ENCODE measurements at regions not wholly inside any gene's neighbourhood (a gene's known extent, or its start where the extent isn't known, plus 50 kb on each side); places are given as distances from the start of the nearest gene placed in this dataset.

- H3K9me3 ChIP-seq (replicated peaks; ENCODE audit: control insufficient read depth, low read depth, low read length): peaks cover 6% of the 10 kb centered on the region
- H3K4me1 ChIP-seq (ENCODE audit: control insufficient read depth, insufficient read depth, low read length): no peaks in the 10 kb centered on the region
- H3K4me3 ChIP-seq (ENCODE audit: low read length): no peak overlapping the region
- H3K27me3 ChIP-seq (ENCODE audit: control insufficient read depth, insufficient read depth, low read length): no peaks in the 10 kb centered on the region
- no CpG with 5 or more reads among the region's 3 CpGs for WGBS (ENCODE audit: insufficient coverage)
- H3K27ac ChIP-seq (ENCODE audit: low read length): no peak overlapping the region
- DNase-seq: no peak
- no peaks in the 10 kb centered on the region for H3K36me3 ChIP-seq (ENCODE audit: control insufficient read depth, insufficient read depth, low read length)
Observed at GRCh38 chr2:81290846-81291245, 986.3 kb upstream of the LRRTM1 start.

GRCh38 chr2:81283081-81283480 lies 978.5 kb upstream of the LRRTM1 start:
- peak; percentile 22 for DNase-seq

GRCh38 chr2:81282151-81282769 lies 977.7 kb upstream of the LRRTM1 start:
- H3K27ac ChIP-seq (ENCODE audit: low read length): no peak overlapping the region
- no CpG with 5 or more reads among the region's 2 CpGs for WGBS (ENCODE audit: insufficient coverage)
- no peaks in the 10 kb centered on the region for H3K27me3 ChIP-seq (ENCODE audit: control insufficient read depth, insufficient read depth, low read length)
- H3K9me3 ChIP-seq (replicated peaks; ENCODE audit: control insufficient read depth, low read depth, low read length): no peaks in the 10 kb centered on the region
- no peak overlapping the region for H3K4me3 ChIP-seq (ENCODE audit: low read length)
- no peaks in the 10 kb centered on the region for H3K36me3 ChIP-seq (ENCODE audit: control insufficient read depth, insufficient read depth, low read length)
- H3K4me1 ChIP-seq (ENCODE audit: control insufficient read depth, insufficient read depth, low read length): no peaks in the 10 kb centered on the region
- DNase-seq: no peak

More at GRCh38 chr2:81283081-81283480, 978.5 kb upstream of the LRRTM1 start:
- Histone ChIP-seq H3K27ac (ENCODE audit: low read length) (no peak overlapping the region), H3K4me3 (ENCODE audit: low read length) (no peak overlapping the region), H3K4me1 (ENCODE audit: control insufficient read depth, insufficient read depth, low read length) (no peaks in the 10 kb centered on the region), H3K36me3 (ENCODE audit: control insufficient read depth, insufficient read depth, low read length) (no peaks in the 10 kb centered on the region), H3K9me3 (replicated peaks; ENCODE audit: control insufficient read depth, low read depth, low read length) (no peaks in the 10 kb centered on the region), H3K27me3 (ENCODE audit: control insufficient read depth, insufficient read depth, low read length) (no peaks in the 10 kb centered on the region)
- no CpG with 5 or more reads among the region's 2 CpGs for WGBS (ENCODE audit: insufficient coverage)

- no peak for DNase-seq
- Histone ChIP-seq H3K9me3 (replicated peaks; ENCODE audit: control insufficient read depth, low read depth, low read length) (no peaks in the 10 kb centered on the region), H3K4me3 (ENCODE audit: low read length) (no peak overlapping the region), H3K27me3 (ENCODE audit: control insufficient read depth, insufficient read depth, low read length) (no peaks in the 10 kb centered on the region), H3K4me1 (ENCODE audit: control insufficient read depth, insufficient read depth, low read length) (no peaks in the 10 kb centered on the region), H3K36me3 (ENCODE audit: control insufficient read depth, insufficient read depth, low read length) (no peaks in the 10 kb centered on the region), H3K27ac (ENCODE audit: low read length) (no peak overlapping the region)
- no CpG with 5 or more reads among the region's 1 CpG for WGBS (ENCODE audit: insufficient coverage)
Observed at GRCh38 chr2:81276595-81276994, 972.0 kb upstream of the LRRTM1 start.

- DNase-seq: peak; percentile 4
- Histone ChIP-seq H3K36me3 (ENCODE audit: control insufficient read depth, insufficient read depth, low read length) (no peaks in the 10 kb centered on the region), H3K27ac (ENCODE audit: low read length) (no peak overlapping the region), H3K9me3 (replicated peaks; ENCODE audit: control insufficient read depth, low read depth, low read length) (no peaks in the 10 kb centered on the region), H3K4me3 (ENCODE audit: low read length) (no peak overlapping the region), H3K27me3 (ENCODE audit: control insufficient read depth, insufficient read depth, low read length) (no peaks in the 10 kb centered on the region), H3K4me1 (ENCODE audit: control insufficient read depth, insufficient read depth, low read length) (no peaks in the 10 kb centered on the region)
- no CpG with 5 or more reads among the region's 1 CpG for WGBS (ENCODE audit: insufficient coverage)
Observed at GRCh38 chr2:81266106-81266505, 961.6 kb upstream of the LRRTM1 start.

- no peak overlapping the region for H3K4me3 ChIP-seq (ENCODE audit: low read length)
- no peaks in the 10 kb centered on the region for H3K4me1 ChIP-seq (ENCODE audit: control insufficient read depth, insufficient read depth, low read length)
- no peaks in the 10 kb centered on the region for H3K36me3 ChIP-seq (ENCODE audit: control insufficient read depth, insufficient read depth, low read length)
- no peaks in the 10 kb centered on the region for H3K9me3 ChIP-seq (replicated peaks; ENCODE audit: control insufficient read depth, low read depth, low read length)
- H3K27ac ChIP-seq (ENCODE audit: low read length): no peak overlapping the region
- no peak for DNase-seq
- no peaks in the 10 kb centered on the region for H3K27me3 ChIP-seq (ENCODE audit: control insufficient read depth, insufficient read depth, low read length)
Observed at GRCh38 chr2:81263989-81264388, 959.4 kb upstream of the LRRTM1 start.

GRCh38 chr2:81260320-81260719 lies 955.8 kb upstream of the LRRTM1 start:
- H3K4me3 ChIP-seq (ENCODE audit: low read length): no peak overlapping the region
- H3K9me3 ChIP-seq (replicated peaks; ENCODE audit: control insufficient read depth, low read depth, low read length): no peaks in the 10 kb centered on the region
- WGBS (ENCODE audit: insufficient coverage): no CpG with 5 or more reads among the region's 1 CpG
- H3K4me1 ChIP-seq (ENCODE audit: control insufficient read depth, insufficient read depth, low read length): no peaks in the 10 kb centered on the region
- no peak overlapping the region for H3K27ac ChIP-seq (ENCODE audit: low read length)
- DNase-seq: no peak
- H3K27me3 ChIP-seq (ENCODE audit: control insufficient read depth, insufficient read depth, low read length): no peaks in the 10 kb centered on the region
- no peaks in the 10 kb centered on the region for H3K36me3 ChIP-seq (ENCODE audit: control insufficient read depth, insufficient read depth, low read length)

- Histone ChIP-seq H3K27ac (ENCODE audit: low read length) (no peak overlapping the region), H3K9me3 (replicated peaks; ENCODE audit: control insufficient read depth, low read depth, low read length) (no peaks in the 10 kb centered on the region), H3K27me3 (ENCODE audit: control insufficient read depth, insufficient read depth, low read length) (no peaks in the 10 kb centered on the region), H3K4me3 (ENCODE audit: low read length) (no peak overlapping the region), H3K36me3 (ENCODE audit: control insufficient read depth, insufficient read depth, low read length) (no peaks in the 10 kb centered on the region), H3K4me1 (ENCODE audit: control insufficient read depth, insufficient read depth, low read length) (no peaks in the 10 kb centered on the region)
- WGBS (ENCODE audit: insufficient coverage): 100% methylated on average over 1 of the region's 3 CpGs
- DNase-seq: no peak
Observed at GRCh38 chr2:81250270-81250669, 945.7 kb upstream of the LRRTM1 start.

GRCh38 chr2:81249152-81249551 lies 944.6 kb upstream of the LRRTM1 start:
- WGBS (ENCODE audit: insufficient coverage): no CpG with 5 or more reads among the region's 1 CpG
- DNase-seq: no peak
- Histone ChIP-seq H3K4me1 (ENCODE audit: control insufficient read depth, insufficient read depth, low read length) (no peaks in the 10 kb centered on the region), H3K36me3 (ENCODE audit: control insufficient read depth, insufficient read depth, low read length) (no peaks in the 10 kb centered on the region), H3K27ac (ENCODE audit: low read length) (no peak overlapping the region), H3K9me3 (replicated peaks; ENCODE audit: control insufficient read depth, low read depth, low read length) (no peaks in the 10 kb centered on the region), H3K4me3 (ENCODE audit: low read length) (no peak overlapping the region), H3K27me3 (ENCODE audit: control insufficient read depth, insufficient read depth, low read length) (no peaks in the 10 kb centered on the region)

- H3K27ac ChIP-seq (ENCODE audit: low read length): no peak overlapping the region
- H3K4me1 ChIP-seq (ENCODE audit: control insufficient read depth, insufficient read depth, low read length): no peaks in the 10 kb centered on the region
- H3K27me3 ChIP-seq (ENCODE audit: control insufficient read depth, insufficient read depth, low read length): no peaks in the 10 kb centered on the region
- DNase-seq: no peak
- H3K4me3 ChIP-seq (ENCODE audit: low read length): no peak overlapping the region
- WGBS (ENCODE audit: insufficient coverage): 86% methylated on average over 2 of the region's 3 CpGs
- no peaks in the 10 kb centered on the region for H3K9me3 ChIP-seq (replicated peaks; ENCODE audit: control insufficient read depth, low read depth, low read length)
- H3K36me3 ChIP-seq (ENCODE audit: control insufficient read depth, insufficient read depth, low read length): no peaks in the 10 kb centered on the region
Observed at GRCh38 chr2:81247648-81248047, 943.1 kb upstream of the LRRTM1 start.

- H3K4me3 ChIP-seq (ENCODE audit: low read length): no peak overlapping the region
- no peaks in the 10 kb centered on the region for H3K36me3 ChIP-seq (ENCODE audit: control insufficient read depth, insufficient read depth, low read length)
- no peaks in the 10 kb centered on the region for H3K4me1 ChIP-seq (ENCODE audit: control insufficient read depth, insufficient read depth, low read length)
- H3K27ac ChIP-seq (ENCODE audit: low read length): no peak overlapping the region
- H3K9me3 ChIP-seq (replicated peaks; ENCODE audit: control insufficient read depth, low read depth, low read length): no peaks in the 10 kb centered on the region
- no peaks in the 10 kb centered on the region for H3K27me3 ChIP-seq (ENCODE audit: control insufficient read depth, insufficient read depth, low read length)
- WGBS (ENCODE audit: insufficient coverage): 75% methylated on average over 2 of the region's 2 CpGs
- peak; percentile 0 for DNase-seq
Observed at GRCh38 chr2:81242501-81242900, 937.9 kb upstream of the LRRTM1 start.
